Kidney (tissue), 13 donors: ENCODE measurements at regions not wholly inside any gene's neighbourhood (a gene's known extent, or its start where the extent isn't known, plus 50 kb on each side); places are given as distances from the start of the nearest gene placed in this dataset.

Experiments
- DNase-seq, 5 donors: peaks; one replicate each; pipeline ENCODE4 v3.0.0-alpha.2; 2013 to 2020
- FAIRE-seq: peaks from 2 replicates; lab custom pipeline; 2012; peaks lifted over from hg19 to GRCh38; lab: Jason Lieb, UNC
- H3K27ac ChIP-seq, 2 donors: one replicate each; pipeline ENCODE4 v1.7.0; 2013; ENCODE audit warnings: low read depth in 2 of 2, low read length in 2 of 2, inconsistent platforms in 1 of 2
- H3K27me3 ChIP-seq: one replicate; pipeline ENCODE4 v1.7.1; 2013; ENCODE audit warnings: low read length, inconsistent platforms; ENCODE audit not compliant: control insufficient read depth, insufficient read depth
- H3K36me3 ChIP-seq, 3 donors: one replicate each; pipeline versions ENCODE4 v1.7.0 to v1.7.1; 2013; ENCODE audit warnings: low read length in 3 of 3, control low read depth in 1 of 3, inconsistent platforms in 1 of 3; ENCODE audit not compliant: insufficient read depth in 3 of 3, control insufficient read depth in 2 of 3
- H3K4me1 ChIP-seq, 3 donors: one replicate each; pipeline versions ENCODE4 v1.7.0 to v1.7.1; 2013; ENCODE audit warnings: low read length in 3 of 3, inconsistent platforms in 1 of 3, low read depth in 1 of 3; ENCODE audit not compliant: control insufficient read depth in 2 of 3, insufficient read depth in 2 of 3
- H3K4me3 ChIP-seq, 3 donors: one replicate each; pipeline versions ENCODE4 v1.7.0 to v1.8.1; 2013; ENCODE audit warnings: low read length in 3 of 3, control low read depth in 1 of 3, inconsistent platforms in 1 of 3
- H3K9ac ChIP-seq, 3 donors: one replicate each; pipeline versions ENCODE4 v1.7.0 to v1.7.1; 2013; ENCODE audit warnings: low read length in 3 of 3, control low read depth in 1 of 3, inconsistent platforms in 1 of 3
- H3K9me3 ChIP-seq, 3 donors: one replicate each; pipeline versions ENCODE4 v1.7.0 to v1.7.1; 2013; ENCODE audit warnings: low read length in 3 of 3, control low read depth in 1 of 3, inconsistent platforms in 1 of 3; ENCODE audit not compliant: control insufficient read depth in 2 of 3, insufficient read depth in 1 of 3
- intact Hi-C: fragments of 100-400 bp; cut with DNase I; formaldehyde crosslinking; loops from one replicate; pipeline ENCODE4 v1.11.1; 2022
- TF ChIP-seq, protein P1 (sequence below): IDR thresholded peaks from 3 replicates; pipeline ENCODE4 v1.5.1; 2012; ENCODE audit warnings: mild to moderate bottlenecking, moderate library complexity, borderline replicate concordance; ENCODE audit not compliant: insufficient read depth; ENCODE audit errors: extremely low read depth
- donor health status: control.
- donor health status: control.
- donor health status: control.
- donor health status: control.
- donor health status: control.
- donor health status: DM: yes; HTN: yes; CAD: no.
- donor health status: Normal renal cell carcinoma (clear cell type).

- no peak for DNase-seq
- H3K9me3 ChIP-seq: no peaks in the 10 kb centered on the region
- H3K27ac ChIP-seq: no peak overlapping the region
- TF ChIP-seq, protein P1, sequence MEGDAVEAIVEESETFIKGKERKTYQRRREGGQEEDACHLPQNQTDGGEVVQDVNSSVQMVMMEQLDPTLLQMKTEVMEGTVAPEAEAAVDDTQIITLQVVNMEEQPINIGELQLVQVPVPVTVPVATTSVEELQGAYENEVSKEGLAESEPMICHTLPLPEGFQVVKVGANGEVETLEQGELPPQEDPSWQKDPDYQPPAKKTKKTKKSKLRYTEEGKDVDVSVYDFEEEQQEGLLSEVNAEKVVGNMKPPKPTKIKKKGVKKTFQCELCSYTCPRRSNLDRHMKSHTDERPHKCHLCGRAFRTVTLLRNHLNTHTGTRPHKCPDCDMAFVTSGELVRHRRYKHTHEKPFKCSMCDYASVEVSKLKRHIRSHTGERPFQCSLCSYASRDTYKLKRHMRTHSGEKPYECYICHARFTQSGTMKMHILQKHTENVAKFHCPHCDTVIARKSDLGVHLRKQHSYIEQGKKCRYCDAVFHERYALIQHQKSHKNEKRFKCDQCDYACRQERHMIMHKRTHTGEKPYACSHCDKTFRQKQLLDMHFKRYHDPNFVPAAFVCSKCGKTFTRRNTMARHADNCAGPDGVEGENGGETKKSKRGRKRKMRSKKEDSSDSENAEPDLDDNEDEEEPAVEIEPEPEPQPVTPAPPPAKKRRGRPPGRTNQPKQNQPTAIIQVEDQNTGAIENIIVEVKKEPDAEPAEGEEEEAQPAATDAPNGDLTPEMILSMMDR: no peak
- H3K4me1 ChIP-seq: no peaks in the 10 kb centered on the region
- no peak for FAIRE-seq
- no peak overlapping the region for H3K4me3 ChIP-seq
- intact Hi-C loops: no loop called here
- H3K36me3 ChIP-seq: no peaks in the 10 kb centered on the region
- H3K9ac ChIP-seq: no peak overlapping the region
- no peaks in the 10 kb centered on the region for H3K27me3 ChIP-seq
These were observed 241.3 kb upstream of the CNTNAP2 start for GRCh38 chr7:145875267-145875666.

DNA sequence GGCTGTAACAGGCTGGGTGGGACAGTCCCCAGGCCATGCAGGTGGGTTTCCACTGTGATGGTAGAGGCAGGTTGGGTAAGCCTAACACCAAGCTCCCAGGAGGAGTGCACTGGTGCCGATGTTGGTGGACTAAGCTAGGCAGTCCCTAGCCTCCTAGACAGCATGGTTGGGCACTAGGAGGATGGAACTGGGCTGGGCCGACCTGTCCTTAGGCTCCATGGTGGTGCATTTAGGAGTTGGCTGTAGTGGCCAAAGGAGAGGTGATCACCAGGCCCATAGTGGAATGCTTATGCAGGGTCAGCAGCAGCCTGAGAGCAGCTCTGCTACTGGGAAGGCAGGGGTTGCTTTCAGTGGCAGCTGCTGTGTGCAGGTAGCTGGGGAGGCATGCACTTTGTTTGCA, 247.7 kb upstream of the CNTNAP2 start:
- no peak overlapping the region for H3K27ac ChIP-seq
- H3K27me3 ChIP-seq: no peaks in the 10 kb centered on the region
- no peak for DNase-seq

DNA sequence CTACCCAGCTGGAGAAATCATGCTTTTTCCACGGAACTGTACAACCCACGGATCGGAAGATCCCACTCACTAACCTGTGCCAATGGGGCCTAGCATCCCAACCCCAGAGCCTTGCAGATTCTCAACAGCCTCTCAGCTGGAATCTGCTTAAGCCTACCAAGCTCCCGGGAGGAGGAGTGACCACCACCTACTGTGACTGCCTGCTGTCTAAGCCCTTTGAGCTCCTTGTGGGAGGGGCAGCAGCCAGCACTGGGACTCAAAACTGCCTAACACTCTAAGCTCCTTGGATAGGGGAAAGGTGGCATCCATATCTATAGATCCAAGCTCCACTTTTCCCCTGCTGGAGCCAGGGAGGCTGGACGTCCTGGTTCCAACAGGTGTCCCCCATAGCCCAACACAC, 254.4 kb upstream of the CNTNAP2 start:
- Histone ChIP-seq H3K36me3 (no peaks in the 10 kb centered on the region), H3K4me1 (no peaks in the 10 kb centered on the region), H3K9ac (no peak overlapping the region), H3K27ac (no peak overlapping the region), H3K4me3 (no peak overlapping the region), H3K9me3 (peaks cover 0 to 1% (median 1%) of the 10 kb centered on the region in 3 donors), H3K27me3 (no peaks in the 10 kb centered on the region)
- intact Hi-C loops: no loop called here
- FAIRE-seq: no peak
- TF ChIP-seq, protein P1: no peak
- DNase-seq: no peak

More for the DNA sequence above, 247.7 kb upstream of the CNTNAP2 start:
- no peak overlapping the region for H3K9ac ChIP-seq
- H3K4me3 ChIP-seq: no peak overlapping the region
- TF ChIP-seq, protein P1: no peak
- H3K36me3 ChIP-seq: no peaks in the 10 kb centered on the region
- FAIRE-seq: no peak
- H3K4me1 ChIP-seq: no peaks in the 10 kb centered on the region
- intact Hi-C loops: no loop called here
- peaks cover 0 to 5% (median 1%) of the 10 kb centered on the region in 3 donors for H3K9me3 ChIP-seq

DNA sequence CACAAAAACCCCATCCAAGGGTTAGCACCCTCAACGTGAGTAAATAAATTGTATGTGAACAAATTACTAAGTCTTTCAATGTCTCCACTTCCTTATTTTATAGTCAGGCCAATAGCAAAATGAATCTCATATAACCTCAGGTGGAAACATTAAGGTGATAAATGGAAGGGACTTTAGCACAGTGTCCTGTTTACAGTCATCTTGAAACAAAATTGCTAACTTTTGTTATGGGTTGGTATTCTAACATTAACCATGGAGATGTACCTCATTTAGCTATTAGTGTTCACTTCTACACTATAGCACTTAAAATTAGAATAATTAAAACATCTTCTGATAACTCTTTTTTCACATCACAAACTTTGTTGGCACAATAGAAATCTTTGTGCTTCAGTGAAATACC, 255.8 kb upstream of the CNTNAP2 start:
- Histone ChIP-seq H3K4me1 (no peaks in the 10 kb centered on the region), H3K9ac (no peak overlapping the region), H3K27ac (no peak overlapping the region), H3K36me3 (no peaks in the 10 kb centered on the region), H3K27me3 (no peaks in the 10 kb centered on the region), H3K9me3 (no peaks in the 10 kb centered on the region), H3K4me3 (no peak overlapping the region)
- intact Hi-C loops: no loop called here
- FAIRE-seq (no peak), DNase-seq (no peak)
- TF ChIP-seq, protein P1: no peak
